ENCODE measurements at regions not wholly inside any gene's neighbourhood (a gene's known extent, or its start where the extent isn't known, plus 50 kb on each side); places are given as distances from the start of the nearest gene placed in this dataset.

DNA sequence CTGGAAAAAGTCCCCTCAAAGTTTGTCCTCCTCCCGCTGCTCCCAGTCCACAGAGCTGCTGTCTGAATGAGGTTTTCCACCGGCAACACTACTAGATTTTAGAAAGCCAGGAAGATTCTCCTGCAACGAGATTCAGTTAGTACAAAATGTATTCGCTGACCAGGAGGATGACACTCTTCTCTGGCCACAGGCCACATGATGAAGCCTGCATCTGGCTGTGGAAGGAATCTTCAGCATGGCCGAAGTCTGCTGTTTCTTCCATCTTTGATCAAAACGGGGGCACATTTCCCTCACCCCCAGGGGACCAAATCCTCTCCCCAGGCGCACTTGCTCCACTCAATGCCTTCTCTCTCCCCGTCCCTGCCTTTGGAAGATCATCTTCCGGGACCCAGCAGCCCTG, 215.8 kb upstream of the NLRP1 start:
- DNase-seq (ENCODE audit: low read depth, low spot score) = no peak
- H4K20me1 ChIP-seq (ENCODE audit: control insufficient read depth, extremely low read depth, insufficient read depth, low read length) = no peaks in the 10 kb centered on the region
- no peaks in the 10 kb centered on the region for H3K4me1 ChIP-seq (ENCODE audit: control insufficient read depth, extremely low read depth, insufficient read depth, low read length)
- no peaks in the 10 kb centered on the region for H3K9me1 ChIP-seq (ENCODE audit: control insufficient read depth, extremely low read depth, insufficient read depth, low read length)
- no peaks in the 10 kb centered on the region for H3K9me3 ChIP-seq (ENCODE audit: control insufficient read depth, low read depth, low read length)
- H3K27ac ChIP-seq (ENCODE audit: control insufficient read depth, insufficient read depth, low read length) = no peak overlapping the region
- dilution Hi-C loops (cut with MboI; ENCODE audit: extremely low pct_ligation_motif_present, low sequenced_read_pairs) = no loop called here
- no peak overlapping the region for H3K9ac ChIP-seq (ENCODE audit: control insufficient read depth, extremely low read depth, insufficient read depth, low read length)
- H3K4me3 ChIP-seq (ENCODE audit: control insufficient read depth in 2 of 3, extremely low read depth in 1 of 3, insufficient read depth in 2 of 3, low read depth in 1 of 3, low read length in 3 of 3) = no peak overlapping the region
- H3K36me3 ChIP-seq (ENCODE audit: control insufficient read depth in 2 of 2, extremely low read depth in 1 of 2, insufficient read depth in 2 of 2, low read length in 2 of 2) = no peaks in the 10 kb centered on the region
- no peak for FAIRE-seq
- H3K27me3 ChIP-seq (ENCODE audit: control insufficient read depth, extremely low read depth, insufficient read depth, low read length) = peaks cover 53% of the 10 kb centered on the region
- TF ChIP-seq, protein P1, sequence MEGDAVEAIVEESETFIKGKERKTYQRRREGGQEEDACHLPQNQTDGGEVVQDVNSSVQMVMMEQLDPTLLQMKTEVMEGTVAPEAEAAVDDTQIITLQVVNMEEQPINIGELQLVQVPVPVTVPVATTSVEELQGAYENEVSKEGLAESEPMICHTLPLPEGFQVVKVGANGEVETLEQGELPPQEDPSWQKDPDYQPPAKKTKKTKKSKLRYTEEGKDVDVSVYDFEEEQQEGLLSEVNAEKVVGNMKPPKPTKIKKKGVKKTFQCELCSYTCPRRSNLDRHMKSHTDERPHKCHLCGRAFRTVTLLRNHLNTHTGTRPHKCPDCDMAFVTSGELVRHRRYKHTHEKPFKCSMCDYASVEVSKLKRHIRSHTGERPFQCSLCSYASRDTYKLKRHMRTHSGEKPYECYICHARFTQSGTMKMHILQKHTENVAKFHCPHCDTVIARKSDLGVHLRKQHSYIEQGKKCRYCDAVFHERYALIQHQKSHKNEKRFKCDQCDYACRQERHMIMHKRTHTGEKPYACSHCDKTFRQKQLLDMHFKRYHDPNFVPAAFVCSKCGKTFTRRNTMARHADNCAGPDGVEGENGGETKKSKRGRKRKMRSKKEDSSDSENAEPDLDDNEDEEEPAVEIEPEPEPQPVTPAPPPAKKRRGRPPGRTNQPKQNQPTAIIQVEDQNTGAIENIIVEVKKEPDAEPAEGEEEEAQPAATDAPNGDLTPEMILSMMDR (optimal IDR thresholded peaks at IDR 0.05 in 1 of 3, IDR thresholded peaks at IDR 0.05 in 1 of 3, conservative IDR thresholded peaks at IDR 0.05 in 1 of 3; ENCODE audit: extremely low read depth in 1 of 3, insufficient read depth in 2 of 3, low read length in 3 of 3) = no peak
- no peak for TF ChIP-seq EZH2 (IDR thresholded peaks at IDR 0.05; ENCODE audit: low read length)
- H3K4me2 ChIP-seq (ENCODE audit: control insufficient read depth, extremely low read depth, insufficient read depth, low read depth, low read length) = no peak overlapping the region
- no peak overlapping the region for H2AFZ ChIP-seq (ENCODE audit: control insufficient read depth, low read length)
- no peaks in the 10 kb centered on the region for H3K79me2 ChIP-seq (ENCODE audit: control insufficient read depth, insufficient read depth, low read length)

DNA sequence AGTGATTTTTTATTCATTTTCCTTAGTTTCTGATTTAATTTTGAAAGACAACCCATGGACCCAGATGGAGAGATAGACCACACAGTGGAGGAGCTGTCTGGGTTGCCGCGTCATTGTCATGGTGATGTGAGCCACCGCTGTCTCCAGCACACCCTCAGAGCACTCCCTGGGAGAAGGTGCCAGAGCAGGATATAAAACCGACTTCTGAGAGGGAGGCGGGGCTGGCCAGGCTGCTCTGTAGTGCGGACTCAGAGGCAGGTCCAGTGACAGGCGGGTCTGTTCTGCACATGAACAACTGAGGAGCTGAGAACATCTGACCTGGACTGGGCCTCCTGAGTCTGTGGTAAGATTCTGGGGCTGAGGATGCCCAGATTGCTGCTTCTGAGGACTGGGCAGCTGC, 216.3 kb upstream of the NLRP1 start:
- H3K4me1 ChIP-seq (ENCODE audit: control insufficient read depth, extremely low read depth, insufficient read depth, low read length) = no peaks in the 10 kb centered on the region
- TF ChIP-seq, protein P1 (optimal IDR thresholded peaks at IDR 0.05 in 1 of 3, IDR thresholded peaks at IDR 0.05 in 1 of 3, conservative IDR thresholded peaks at IDR 0.05 in 1 of 3; ENCODE audit: extremely low read depth in 1 of 3, insufficient read depth in 2 of 3, low read length in 3 of 3) = no peak
- no peak for TF ChIP-seq EZH2 (IDR thresholded peaks at IDR 0.05; ENCODE audit: low read length)
- dilution Hi-C loops (cut with MboI; ENCODE audit: extremely low pct_ligation_motif_present, low sequenced_read_pairs) = no loop called here
- FAIRE-seq = no peak
- DNase-seq (ENCODE audit: low read depth, low spot score) = no peak
- no peaks in the 10 kb centered on the region for H3K9me3 ChIP-seq (ENCODE audit: control insufficient read depth, low read depth, low read length)
- no peaks in the 10 kb centered on the region for H3K36me3 ChIP-seq (ENCODE audit: control insufficient read depth in 2 of 2, extremely low read depth in 1 of 2, insufficient read depth in 2 of 2, low read length in 2 of 2)
- H3K79me2 ChIP-seq (ENCODE audit: control insufficient read depth, insufficient read depth, low read length) = no peaks in the 10 kb centered on the region
- no peak overlapping the region for H3K4me3 ChIP-seq (ENCODE audit: control insufficient read depth in 2 of 3, extremely low read depth in 1 of 3, insufficient read depth in 2 of 3, low read depth in 1 of 3, low read length in 3 of 3)
- no peak overlapping the region for H2AFZ ChIP-seq (ENCODE audit: control insufficient read depth, low read length)
- H3K9me1 ChIP-seq (ENCODE audit: control insufficient read depth, extremely low read depth, insufficient read depth, low read length) = no peaks in the 10 kb centered on the region
- H3K9ac ChIP-seq (ENCODE audit: control insufficient read depth, extremely low read depth, insufficient read depth, low read length) = no peak overlapping the region
- no peak overlapping the region for H3K27ac ChIP-seq (ENCODE audit: control insufficient read depth, insufficient read depth, low read length)
- H3K4me2 ChIP-seq (ENCODE audit: control insufficient read depth, extremely low read depth, insufficient read depth, low read depth, low read length) = no peak overlapping the region
- no peaks in the 10 kb centered on the region for H4K20me1 ChIP-seq (ENCODE audit: control insufficient read depth, extremely low read depth, insufficient read depth, low read length)
- peaks cover 55% of the 10 kb centered on the region for H3K27me3 ChIP-seq (ENCODE audit: control insufficient read depth, extremely low read depth, insufficient read depth, low read length)

All from keratinocyte (primary cell).